ENCODE measurements at regions not wholly inside any gene's neighbourhood (a gene's known extent, or its start where the extent isn't known, plus 50 kb on each side); places are given as distances from the start of the nearest gene placed in this dataset.
"Not testable (repeated sequence)": the region's sequence is repeated elsewhere in the genome, so short reads cannot be mapped to it uniquely, and the experiment has no call there.

- no peaks in the 10 kb centered on the region for H3K27me3 Mint-ChIP-seq
- no peaks in the 10 kb centered on the region for H3K9me3 Mint-ChIP-seq
- no peak overlapping the region for H3K4me3 Mint-ChIP-seq
- H3K27ac Mint-ChIP-seq: no peak overlapping the region
- ATAC-seq (no peak), DNase-seq (no peak)
- H3K4me1 Mint-ChIP-seq: no peaks in the 10 kb centered on the region
- H3K36me3 Mint-ChIP-seq (ENCODE audit: low read depth): no peaks in the 10 kb centered on the region
These were observed 310.9 kb downstream of the ADGRD1 start for GRCh38 chr12:131264635-131265034.

- no peaks in the 10 kb centered on the region for H3K4me1 Mint-ChIP-seq
- no peaks in the 10 kb centered on the region for H3K36me3 Mint-ChIP-seq (ENCODE audit: low read depth)
- H3K4me3 Mint-ChIP-seq: no peak overlapping the region
- no peaks in the 10 kb centered on the region for H3K9me3 Mint-ChIP-seq
- H3K27ac Mint-ChIP-seq: no peak overlapping the region
- DNase-seq (no peak), ATAC-seq (no peak)
- no peaks in the 10 kb centered on the region for H3K27me3 Mint-ChIP-seq
These were observed 313.1 kb downstream of the ADGRD1 start for GRCh38 chr12:131266591-131267467.

- H3K4me1 Mint-ChIP-seq: no peaks in the 10 kb centered on the region
- H3K9me3 Mint-ChIP-seq: no peaks in the 10 kb centered on the region
- H3K27ac Mint-ChIP-seq: no peak overlapping the region
- DNase-seq (no peak), ATAC-seq (no peak)
- no peaks in the 10 kb centered on the region for H3K27me3 Mint-ChIP-seq
- no peaks in the 10 kb centered on the region for H3K36me3 Mint-ChIP-seq (ENCODE audit: low read depth)
- H3K4me3 Mint-ChIP-seq: no peak overlapping the region
These were observed 313.9 kb downstream of the ADGRD1 start for GRCh38 chr12:131267576-131267975.

GRCh38 chr12:131268123-131268522, 314.4 kb downstream of the ADGRD1 start:
- not testable (repeated sequence) for H3K4me1 Mint-ChIP-seq; DNase-seq; H3K27ac Mint-ChIP-seq; H3K4me3 Mint-ChIP-seq; H3K9me3 Mint-ChIP-seq; H3K36me3 Mint-ChIP-seq (ENCODE audit: low read depth); H3K27me3 Mint-ChIP-seq; ATAC-seq

GRCh38 chr12:131268571-131268970, 314.9 kb downstream of the ADGRD1 start:
- not testable (repeated sequence) for ATAC-seq; H3K27me3 Mint-ChIP-seq; DNase-seq; H3K4me1 Mint-ChIP-seq; H3K9me3 Mint-ChIP-seq; H3K27ac Mint-ChIP-seq; H3K4me3 Mint-ChIP-seq; H3K36me3 Mint-ChIP-seq (ENCODE audit: low read depth)

- H3K27me3 Mint-ChIP-seq: no peaks in the 10 kb centered on the region
- H3K27ac Mint-ChIP-seq: peak overlapping the region; percentile 7
- no peaks in the 10 kb centered on the region for H3K4me1 Mint-ChIP-seq
- no peak overlapping the region for H3K4me3 Mint-ChIP-seq
- DNase-seq (no peak), ATAC-seq (no peak)
- H3K36me3 Mint-ChIP-seq (ENCODE audit: low read depth): no peaks in the 10 kb centered on the region
- no peaks in the 10 kb centered on the region for H3K9me3 Mint-ChIP-seq
These were observed 315.8 kb downstream of the ADGRD1 start for GRCh38 chr12:131269551-131269950.

- H3K36me3 Mint-ChIP-seq (ENCODE audit: low read depth); H3K27me3 Mint-ChIP-seq; ATAC-seq; H3K4me1 Mint-ChIP-seq; DNase-seq; H3K4me3 Mint-ChIP-seq; H3K9me3 Mint-ChIP-seq: not testable (repeated sequence)
- H3K27ac Mint-ChIP-seq: peak overlapping the region; percentile 7
These were observed 316.3 kb downstream of the ADGRD1 start for GRCh38 chr12:131269977-131270376.

- Mint-ChIP-seq H3K9me3 (no peaks in the 10 kb centered on the region), H3K4me3 (no peak overlapping the region), H3K27me3 (no peaks in the 10 kb centered on the region), H3K36me3 (ENCODE audit: low read depth) (no peaks in the 10 kb centered on the region), H3K27ac (no peak overlapping the region), H3K4me1 (no peaks in the 10 kb centered on the region)
- ATAC-seq (no peak), DNase-seq (no peak)
These were observed 318.0 kb downstream of the ADGRD1 start for GRCh38 chr12:131271724-131272123.

- H3K9me3 Mint-ChIP-seq; H3K4me1 Mint-ChIP-seq; DNase-seq; H3K27me3 Mint-ChIP-seq; H3K4me3 Mint-ChIP-seq; H3K36me3 Mint-ChIP-seq (ENCODE audit: low read depth); H3K27ac Mint-ChIP-seq; ATAC-seq: not testable (repeated sequence)
These were observed 318.6 kb downstream of the ADGRD1 start for GRCh38 chr12:131272283-131272814.

GRCh38 chr12:131273291-131273845, 319.7 kb downstream of the ADGRD1 start:
- H3K27ac Mint-ChIP-seq: no peak overlapping the region
- DNase-seq (no peak), ATAC-seq (no peak)
- H3K36me3 Mint-ChIP-seq (ENCODE audit: low read depth): no peaks in the 10 kb centered on the region
- H3K4me1 Mint-ChIP-seq: no peaks in the 10 kb centered on the region
- H3K9me3 Mint-ChIP-seq: no peaks in the 10 kb centered on the region
- H3K27me3 Mint-ChIP-seq: no peaks in the 10 kb centered on the region
- H3K4me3 Mint-ChIP-seq: no peak overlapping the region

- no peak overlapping the region for H3K4me3 Mint-ChIP-seq
- DNase-seq: no peak
- no peak overlapping the region for H3K27ac Mint-ChIP-seq
These were observed 320.4 kb downstream of the ADGRD1 start for GRCh38 chr12:131274061-131274460.

GRCh38 chr12:131274906-131275305, 321.2 kb downstream of the ADGRD1 start:
- Mint-ChIP-seq H3K36me3 (ENCODE audit: low read depth) (no peaks in the 10 kb centered on the region), H3K4me3 (no peak overlapping the region), H3K27ac (no peak overlapping the region), H3K4me1 (no peaks in the 10 kb centered on the region), H3K27me3 (no peaks in the 10 kb centered on the region), H3K9me3 (no peaks in the 10 kb centered on the region)
- ATAC-seq (no peak), DNase-seq (no peak)

More at GRCh38 chr12:131274061-131274460, 320.4 kb downstream of the ADGRD1 start:
- Mint-ChIP-seq H3K9me3 (no peaks in the 10 kb centered on the region), H3K27me3 (no peaks in the 10 kb centered on the region), H3K36me3 (ENCODE audit: low read depth) (no peaks in the 10 kb centered on the region), H3K4me1 (no peaks in the 10 kb centered on the region)
- no peak for ATAC-seq

GRCh38 chr12:131275824-131276223, 322.1 kb downstream of the ADGRD1 start:
- Mint-ChIP-seq H3K4me1 (no peaks in the 10 kb centered on the region), H3K36me3 (ENCODE audit: low read depth) (no peaks in the 10 kb centered on the region), H3K9me3 (no peaks in the 10 kb centered on the region), H3K27me3 (no peaks in the 10 kb centered on the region), H3K4me3 (no peak overlapping the region), H3K27ac (no peak overlapping the region)
- ATAC-seq: no peak
- no peak for DNase-seq

GRCh38 chr12:131276501-131277185, 322.9 kb downstream of the ADGRD1 start:
- ATAC-seq (peak; percentile 9), DNase-seq (no peak)
- H3K27me3 Mint-ChIP-seq: no peaks in the 10 kb centered on the region
- H3K9me3 Mint-ChIP-seq: no peaks in the 10 kb centered on the region
- H3K4me1 Mint-ChIP-seq: no peaks in the 10 kb centered on the region
- H3K27ac Mint-ChIP-seq: no peak overlapping the region
- no peaks in the 10 kb centered on the region for H3K36me3 Mint-ChIP-seq (ENCODE audit: low read depth)
- H3K4me3 Mint-ChIP-seq: no peak overlapping the region

Measured in activated naive CD8-positive, alpha-beta T cell treated with anti-CD3 and anti-CD28 coated beads, Interleukin-2, amount 50 U/mL, for 24 hours (primary cell).